GM21447 (cell line): ENCODE measurements at regions not wholly inside any gene's neighbourhood (a gene's known extent, or its start where the extent isn't known, plus 50 kb on each side); places are given as distances from the start of the nearest gene placed in this dataset.

ENCODE experiments used
- ATAC-seq: cut with Tn5 transposase; IDR thresholded peaks from one replicate; pipeline ENCODE4 v1.9.1; 2021; ENCODE audit not compliant: unreplicated experiment

DNA sequence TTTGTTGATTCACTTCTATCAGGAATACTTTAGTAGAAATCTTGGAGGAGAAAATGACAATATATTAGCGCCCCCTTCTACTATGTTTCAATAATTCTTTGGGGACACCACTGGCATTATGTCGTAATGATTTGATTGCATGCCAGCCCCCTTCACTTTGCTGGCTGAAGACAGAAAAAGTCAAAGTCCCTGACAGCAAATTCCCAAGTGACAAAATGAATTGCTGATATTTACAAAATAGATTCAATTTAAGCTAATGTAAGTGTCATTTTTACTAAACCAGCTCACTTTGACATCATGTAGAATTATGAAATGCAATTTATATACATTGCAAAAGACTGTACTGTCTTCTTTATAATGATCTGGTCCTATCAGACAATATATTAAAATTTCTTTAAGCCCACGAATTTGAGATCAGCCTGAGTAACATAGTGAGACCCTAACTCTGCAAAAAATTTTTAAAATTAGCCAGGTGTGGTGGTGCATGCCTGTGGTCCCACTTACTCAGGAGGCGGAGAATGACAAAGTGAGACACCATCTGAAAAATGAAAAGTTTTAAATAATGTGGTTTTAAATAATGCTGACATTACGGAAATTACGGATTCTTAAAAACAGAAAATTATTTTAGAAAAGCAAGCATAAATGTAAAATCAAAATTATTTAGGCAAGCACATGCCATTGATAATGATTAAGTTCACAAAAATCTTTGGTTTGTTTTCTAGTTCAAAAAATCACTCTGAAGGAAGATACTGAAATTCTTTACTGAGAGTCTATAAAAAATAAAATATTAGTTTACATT lies 520.1 kb upstream of the PKDCC start:
- ATAC-seq, result no peak

DNA sequence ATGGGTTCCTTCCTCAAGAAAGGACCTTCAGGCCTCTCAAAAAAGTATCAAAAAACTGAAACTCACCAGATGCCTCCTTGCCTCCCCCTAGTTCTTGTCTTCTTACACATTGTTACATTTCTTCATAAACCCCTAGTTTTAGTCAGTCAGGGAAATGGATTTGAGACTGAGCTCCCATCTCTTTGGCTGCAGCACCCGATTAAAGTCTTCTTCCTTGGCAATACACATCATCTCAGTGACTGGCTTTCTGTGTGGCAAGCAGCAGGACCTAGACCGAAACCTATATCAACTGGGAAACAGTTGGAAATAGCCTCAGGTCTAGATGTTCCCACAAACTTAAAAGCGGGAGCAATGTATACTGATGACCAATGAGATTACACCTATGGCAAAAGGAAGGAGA lies 512.2 kb upstream of the PKDCC start:
- ATAC-seq, result no peak

DNA sequence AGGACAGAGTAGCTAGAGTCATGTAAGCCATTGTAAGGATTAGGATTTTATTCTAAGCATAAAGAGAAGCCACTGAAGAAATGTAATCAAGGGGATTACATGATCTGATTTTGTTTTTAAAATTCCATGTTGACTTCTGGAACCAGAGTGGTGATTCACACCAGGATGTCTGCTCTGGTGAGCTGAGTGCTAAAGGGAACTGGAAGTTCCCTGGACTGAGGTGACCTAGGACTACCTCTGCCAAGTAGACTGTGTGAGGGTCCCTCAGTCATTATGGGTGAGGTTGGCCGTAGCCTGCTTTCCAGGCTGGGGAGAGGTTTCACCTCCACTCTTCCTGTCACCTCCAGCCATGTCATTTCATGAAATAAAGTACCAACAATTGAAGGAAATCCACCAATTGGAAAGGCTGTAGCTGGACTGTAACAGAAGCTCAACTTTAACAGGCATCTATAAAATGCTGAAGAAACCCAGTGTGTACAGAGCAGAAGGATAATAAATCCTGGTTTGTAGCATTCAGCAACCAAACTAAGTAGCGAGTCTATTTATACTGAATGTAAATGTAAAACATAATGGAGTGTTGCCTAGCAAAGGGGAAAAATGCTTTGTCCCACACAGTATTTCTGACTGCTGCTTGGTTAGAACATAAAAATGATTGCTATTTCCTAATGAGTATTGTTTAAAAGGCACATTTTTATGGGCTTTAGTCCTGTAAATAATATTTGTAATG lies 507.4 kb upstream of the PKDCC start:
- ATAC-seq, result no peak

- ATAC-seq, result no peak
These were observed 504.1 kb upstream of the PKDCC start for GRCh38 chr2:41543726-41544125.

DNA sequence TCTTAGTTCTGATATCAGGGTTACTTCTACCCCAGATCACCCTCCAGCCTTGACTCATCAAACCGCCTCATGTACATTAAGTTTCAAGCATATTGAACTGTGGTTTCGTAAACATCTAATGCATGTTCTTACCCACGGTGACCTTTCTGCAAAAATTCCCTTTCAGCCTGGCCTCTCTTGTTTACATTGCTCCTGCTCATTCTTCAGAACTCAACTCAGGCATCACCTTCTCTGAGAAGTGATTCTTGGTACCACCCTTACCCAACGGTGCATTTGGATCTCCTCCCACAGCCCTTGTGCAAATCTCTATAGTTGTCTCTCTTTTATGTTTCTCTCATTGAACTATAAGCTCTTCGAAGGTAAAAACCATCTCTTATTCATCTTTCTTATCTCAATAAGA lies 503.1 kb upstream of the PKDCC start:
- ATAC-seq, result no peak

DNA sequence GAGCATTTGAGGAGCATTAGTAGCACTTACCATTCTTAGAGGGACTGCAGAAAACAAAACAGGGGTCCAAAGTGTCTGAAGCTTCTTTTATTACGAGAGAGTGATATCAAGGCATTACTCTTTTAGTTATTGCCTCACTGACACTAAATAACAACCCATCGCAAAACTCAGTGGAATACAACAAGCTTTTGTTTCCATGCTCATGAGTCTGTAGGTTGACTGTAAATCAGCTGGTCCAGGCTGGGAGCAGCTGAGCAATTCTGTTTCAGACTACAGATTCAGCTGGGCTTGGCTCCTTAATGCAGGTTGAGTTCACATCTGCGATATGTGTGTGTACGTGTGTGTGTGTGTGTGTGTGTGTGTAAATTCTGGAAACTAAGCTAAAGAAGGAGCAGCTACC lies 501.8 kb upstream of the PKDCC start:
- no peak for ATAC-seq

GRCh38 chr2:41568648-41569047 lies 479.2 kb upstream of the PKDCC start:
- no peak for ATAC-seq

- no peak for ATAC-seq
These were observed 475.7 kb upstream of the PKDCC start for GRCh38 chr2:41572154-41572553.

- no peak for ATAC-seq
These were observed 471.4 kb upstream of the PKDCC start for GRCh38 chr2:41576423-41576822.

DNA sequence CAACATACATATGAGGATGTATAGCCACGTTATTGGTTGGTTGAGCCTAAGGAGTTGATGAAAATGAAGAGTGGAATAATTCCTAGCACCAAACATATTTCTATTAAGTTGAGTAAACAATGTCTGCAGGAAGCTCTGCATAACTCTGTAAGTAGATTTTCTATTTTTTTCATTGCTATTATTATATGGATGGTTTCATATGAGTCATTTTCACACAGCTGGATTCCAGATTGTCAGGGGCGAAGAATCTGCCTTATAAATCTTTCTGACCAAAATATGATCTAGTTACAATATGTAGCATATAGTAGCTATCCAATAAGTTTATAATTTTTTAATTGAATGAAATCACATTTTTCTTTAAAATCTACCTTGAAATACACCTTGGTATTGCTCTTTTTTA lies 468.0 kb upstream of the PKDCC start:
- ATAC-seq, result no peak

GRCh38 chr2:41580806-41581205 lies 467.0 kb upstream of the PKDCC start:
- no peak for ATAC-seq

DNA sequence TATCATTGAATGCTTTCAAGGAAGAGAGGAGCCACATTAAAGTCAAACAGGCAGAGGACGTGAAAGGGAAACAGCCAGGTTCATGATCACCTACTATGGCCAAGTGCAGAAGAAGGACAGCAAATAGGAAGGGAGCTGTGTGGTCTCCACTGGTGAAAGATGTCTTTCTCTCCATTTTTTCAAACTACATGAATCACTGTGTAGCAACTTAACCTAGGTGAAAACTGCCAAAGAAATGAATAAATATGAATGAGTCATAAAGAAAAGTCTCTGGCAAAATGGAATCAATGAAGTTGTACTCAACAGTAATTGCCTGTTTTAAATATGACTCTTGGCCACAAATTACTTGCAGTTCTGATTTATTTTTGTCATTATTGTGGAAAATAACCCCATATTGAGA lies 452.6 kb upstream of the PKDCC start:
- ATAC-seq, result no peak

DNA sequence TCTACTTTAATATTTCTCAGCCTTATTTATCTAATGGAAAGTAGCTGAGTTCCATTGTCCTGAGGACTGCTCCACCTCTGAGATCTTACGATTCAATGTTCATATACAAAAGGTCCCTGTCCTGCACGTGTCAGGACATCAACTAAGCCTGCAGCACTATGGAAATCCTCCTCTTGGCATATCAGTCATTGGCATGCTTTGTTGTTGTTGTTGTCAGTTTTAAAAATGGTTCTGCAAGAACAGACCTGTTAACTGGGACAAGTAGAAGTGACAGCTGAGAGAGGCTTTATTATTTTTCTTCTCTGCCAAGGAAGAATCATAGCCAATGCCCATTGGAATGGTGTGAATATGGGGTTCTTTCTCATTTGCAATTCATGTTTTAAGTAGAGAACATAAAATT lies 450.1 kb upstream of the PKDCC start:
- no peak for ATAC-seq

- ATAC-seq, result no peak
These were observed 449.5 kb upstream of the PKDCC start for GRCh38 chr2:41598161-41598894.

DNA sequence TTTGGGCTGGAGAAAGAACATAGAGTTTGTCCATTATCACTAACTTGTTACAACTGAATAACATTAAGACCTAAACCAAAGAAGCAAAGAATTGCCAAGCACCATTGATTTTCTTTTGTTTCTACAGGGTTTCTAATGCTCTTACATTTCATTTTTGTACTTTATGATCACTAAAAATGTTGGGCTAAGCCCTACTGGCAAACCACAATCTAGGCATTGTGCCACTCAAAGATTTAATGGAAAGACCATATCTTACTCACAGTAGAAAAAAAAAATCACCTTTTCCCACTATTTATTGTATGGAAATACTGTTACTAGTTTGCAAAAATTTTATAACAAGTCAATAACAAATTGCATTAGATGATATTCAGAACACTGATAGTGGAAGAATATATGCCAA lies 447.4 kb upstream of the PKDCC start:
- ATAC-seq, result no peak

- ATAC-seq, result no peak
These were observed 445.5 kb upstream of the PKDCC start for GRCh38 chr2:41602341-41602740.

GRCh38 chr2:41605311-41605710 lies 442.5 kb upstream of the PKDCC start:
- no peak for ATAC-seq

DNA sequence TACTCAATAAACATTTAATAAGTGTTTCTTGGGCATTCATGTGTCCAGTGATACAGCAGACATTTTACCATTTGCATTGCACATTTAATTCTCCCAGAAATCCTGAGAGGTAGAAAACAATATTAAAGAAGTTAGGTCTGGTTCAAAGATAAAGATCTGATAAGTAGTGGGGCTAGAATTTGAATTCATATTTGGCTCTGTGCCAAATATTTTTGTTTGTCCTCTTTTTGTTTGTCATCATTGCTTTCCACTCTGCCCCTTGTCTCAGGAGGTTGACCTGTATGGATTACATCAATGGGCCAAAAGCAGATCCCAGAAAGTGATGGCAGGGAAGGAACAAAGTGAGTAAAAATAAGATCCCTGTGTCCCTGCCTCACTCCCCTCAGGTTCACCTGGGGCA lies 441.9 kb upstream of the PKDCC start:
- no peak for ATAC-seq

DNA sequence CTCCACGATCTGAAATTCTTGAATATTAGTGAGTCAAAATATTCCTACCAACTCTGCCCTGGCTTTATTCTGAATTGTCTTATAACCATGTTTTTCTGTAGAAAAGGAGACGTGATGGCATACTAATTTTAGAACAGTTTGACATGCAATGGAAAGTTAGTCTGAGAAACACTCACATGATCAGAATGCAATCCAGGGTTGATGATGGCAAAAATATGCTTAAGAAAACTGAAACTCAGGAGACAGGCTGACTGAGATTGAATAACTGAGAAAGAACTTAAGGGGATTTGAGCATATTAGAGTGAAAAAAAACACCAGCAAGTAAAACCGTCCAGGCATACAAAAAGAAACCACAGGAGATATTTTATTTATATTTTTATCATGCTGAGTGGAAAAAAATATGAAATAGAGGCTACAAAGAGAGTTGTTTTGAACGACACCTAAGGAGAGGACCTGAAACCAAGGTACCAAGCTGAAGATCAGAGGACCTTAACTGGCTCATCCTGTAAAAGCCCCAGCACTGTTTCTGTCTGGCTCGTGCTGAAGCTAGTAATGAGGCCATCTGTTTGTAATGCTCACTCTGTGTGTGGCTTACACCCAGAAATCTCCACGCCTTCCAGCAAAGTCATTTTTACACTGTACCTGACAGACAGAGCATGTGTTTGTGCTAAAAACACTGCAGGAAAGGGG lies 437.2 kb upstream of the PKDCC start:
- no peak for ATAC-seq

GRCh38 chr2:41618754-41619153 lies 429.1 kb upstream of the PKDCC start:
- ATAC-seq, result no peak

DNA sequence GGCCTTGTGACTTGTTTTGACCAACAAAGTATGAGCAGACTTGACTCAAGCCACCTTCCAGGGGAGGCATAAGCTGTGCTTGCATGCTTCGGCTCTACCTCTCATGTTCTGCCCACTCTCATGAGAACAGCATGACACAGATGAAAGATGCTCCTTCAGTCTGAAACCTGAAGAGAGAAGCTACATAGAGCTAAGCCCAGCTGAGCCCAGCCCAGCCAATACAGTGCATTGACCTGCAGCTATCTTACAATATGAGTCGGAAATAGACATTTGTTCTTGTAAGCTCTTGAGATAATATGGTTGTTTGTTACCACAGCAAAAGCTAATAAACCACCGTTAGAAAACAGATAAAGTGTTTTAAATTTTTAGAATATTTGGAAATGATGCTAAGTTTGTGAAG lies 426.7 kb upstream of the PKDCC start:
- ATAC-seq, result no peak
